PC-9 (cell line): ENCODE measurements at regions not wholly inside any gene's neighbourhood (a gene's known extent, or its start where the extent isn't known, plus 50 kb on each side); places are given as distances from the start of the nearest gene placed in this dataset.

ENCODE experiments used
- BruUV-seq: library from RNA; stranded (reverse); fragments of 400-500 nt; replicated peaks from 2 replicates; lab custom pipeline; 2021; lab: Mats Ljungman, UMichigan
- CTCF ChIA-PET: fragments of 300-600 bp; sonication (Branson Sonifier 250); formaldehyde crosslinking; loops from one replicate; lab custom pipeline; 2022; ENCODE audit warnings: antibody characterized with exemption; lab: Charles Lee
- POLR2A ChIA-PET: fragments of 300-600 bp; sonication (Branson Sonifier 250); formaldehyde crosslinking; loops from one replicate; lab custom pipeline; 2022; ENCODE audit warnings: antibody characterized with exemption; ENCODE audit not compliant: unreplicated experiment; lab: Charles Lee
- DNase-seq, 2 experiments: peaks; one replicate each; pipeline versions ENCODE4 v3.0.0 to v3.0.0-alpha.2; 2015 to 2022; ENCODE audit warnings: mixed read lengths in 1 of 2
- H2AFZ ChIP-seq: fragments of 200-600 bp; sonication (generic); 2 replicates; pipeline ENCODE4 v1.8.1; 2017; ENCODE audit warnings: antibody characterized with exemption
- H3F3A ChIP-seq: fragments of 200-600 bp; sonication (generic); 2 replicates; pipeline ENCODE4 v1.8.1; 2017; ENCODE audit warnings: antibody characterized with exemption, mild to moderate bottlenecking, low read depth; ENCODE audit not compliant: insufficient read depth
- H3K27ac ChIP-seq: fragments of 200-600 bp; sonication (generic); 2 replicates; pipeline ENCODE4 v1.6.1; 2016; ENCODE audit warnings: mixed run types
- H3K27me3 ChIP-seq: fragments of 200-600 bp; sonication (generic); 2 replicates; pipeline ENCODE4 v1.6.1; 2016; ENCODE audit warnings: low read depth, mixed run types; ENCODE audit not compliant: insufficient read depth
- H3K36me3 ChIP-seq: fragments of 200-600 bp; sonication (generic); 2 replicates; pipeline ENCODE4 v1.6.1; 2016; ENCODE audit warnings: low read depth, mixed run types
- H3K4me1 ChIP-seq: fragments of 200-600 bp; sonication (generic); replicated peaks from 2 replicates; pipeline ENCODE4 v1.6.1; 2016; ENCODE audit warnings: mixed run types; ENCODE audit not compliant: insufficient read depth
- H3K4me2 ChIP-seq: fragments of 200-600 bp; sonication (generic); 2 replicates; pipeline ENCODE4 v1.6.1; 2017; ENCODE audit warnings: mixed run types
- H3K4me3 ChIP-seq: fragments of 200-600 bp; sonication (generic); 2 replicates; pipeline ENCODE4 v1.6.1; 2016; ENCODE audit warnings: mixed run types
- H3K79me2 ChIP-seq: fragments of 200-600 bp; sonication (generic); 2 replicates; pipeline ENCODE4 v1.6.1; 2017; ENCODE audit warnings: low read depth, mixed run types
- H3K9me2 ChIP-seq: fragments of 200-600 bp; sonication (generic); 2 replicates; pipeline ENCODE4 v1.8.1; 2017; ENCODE audit warnings: mild to moderate bottlenecking; ENCODE audit not compliant: insufficient read depth
- H3K9me3 ChIP-seq: fragments of 200-600 bp; sonication (generic); 2 replicates; pipeline ENCODE4 v1.8.1; 2016; ENCODE audit warnings: low read depth; ENCODE audit not compliant: insufficient read depth
- H4K20me1 ChIP-seq: fragments of 200-600 bp; sonication (generic); 2 replicates; pipeline ENCODE4 v1.8.1; 2017; ENCODE audit not compliant: insufficient read depth
- CTCF ChIP-seq: fragments of 200-600 bp; sonication (generic); conservative IDR thresholded peaks from 2 replicates; pipeline ENCODE4 v1.6.1; 2017; ENCODE audit warnings: mixed run types, antibody characterized with exemption, mild to moderate bottlenecking, moderate library complexity
- EZH2 ChIP-seq: fragments of 200-600 bp; sonication (generic); IDR thresholded peaks from 2 replicates; pipeline ENCODE4 v1.8.0; 2017; ENCODE audit warnings: antibody characterized with exemption, low read depth
- intact Hi-C: fragments of 100-400 bp; cut with micrococcal nuclease; formaldehyde crosslinking; loops from one replicate; pipeline ENCODE4 v1.10.0; 2022; ENCODE audit not compliant: unreplicated experiment

- no peaks in the 10 kb centered on the region for H3K79me2 ChIP-seq
- no peaks in the 10 kb centered on the region for H3K36me3 ChIP-seq
- H4K20me1 ChIP-seq: no peaks in the 10 kb centered on the region
- 0 out of 2 replicates have a peak, but pooled peaks cover under 1% of the 10 kb centered on the region for H3K4me1 ChIP-seq
- ChIA-PET CTCF (no interaction called here), POLR2A (no interaction called here)
- TF ChIP-seq CTCF: no peak
- TF ChIP-seq EZH2: no peak
- no TSS peak for BruUV-seq
- intact Hi-C loops: no loop called here
- no peaks in the 10 kb centered on the region for H3K9me2 ChIP-seq
- no peak overlapping the region for H3K4me3 ChIP-seq
- H3K27me3 ChIP-seq: no peaks in the 10 kb centered on the region
- no peak overlapping the region for H3K4me2 ChIP-seq
- H2AFZ ChIP-seq: no peak overlapping the region
- no peaks in the 10 kb centered on the region for H3F3A ChIP-seq
- H3K9me3 ChIP-seq: no peaks in the 10 kb centered on the region
- H3K27ac ChIP-seq: no peak overlapping the region
- DNase-seq: no peak
Measured at GRCh38 chr11:13103962-13104554, 94.9 kb downstream of the RASSF10 start.

- Histone ChIP-seq H3K9me3 (no peaks in the 10 kb centered on the region), H3K4me1 (0 out of 2 replicates have a peak, but pooled peaks cover 5% of the 10 kb centered on the region), H3K9me2 (no peaks in the 10 kb centered on the region), H3F3A (no peaks in the 10 kb centered on the region), H3K36me3 (no peaks in the 10 kb centered on the region), H3K4me3 (no peak overlapping the region), H4K20me1 (no peaks in the 10 kb centered on the region), H3K27me3 (no peaks in the 10 kb centered on the region), H3K4me2 (no peak overlapping the region), H3K27ac (no peak overlapping the region), H2AFZ (no peak overlapping the region), H3K79me2 (no peaks in the 10 kb centered on the region)
- DNase-seq: no peak
- ChIA-PET POLR2A (no interaction called here), CTCF (no interaction called here)
- TF ChIP-seq EZH2 (no peak), CTCF (no peak)
- BruUV-seq: no TSS peak
- intact Hi-C loops: no loop called here
Measured at GRCh38 chr11:13104619-13105236, 95.6 kb downstream of the RASSF10 start.

- CTCF ChIA-PET: no interaction called here
Measured at GRCh38 chr11:13105237-13105844, 96.2 kb downstream of the RASSF10 start.

More at GRCh38 chr11:13105237-13105844, 96.2 kb downstream of the RASSF10 start:
- peaks cover 10% of the 10 kb centered on the region for H3K4me1 ChIP-seq
- H3K79me2 ChIP-seq: no peaks in the 10 kb centered on the region
- H2AFZ ChIP-seq: no peak overlapping the region
- H3K27me3 ChIP-seq: no peaks in the 10 kb centered on the region
- H3K9me3 ChIP-seq: no peaks in the 10 kb centered on the region
- no peak for TF ChIP-seq EZH2
- TF ChIP-seq CTCF: no peak
- BruUV-seq: no TSS peak
- no peak overlapping the region for H3K4me3 ChIP-seq
- H3F3A ChIP-seq: peaks cover 5% of the 10 kb centered on the region; the same call in 1 of the 2 replicates
- H3K36me3 ChIP-seq: no peaks in the 10 kb centered on the region
- DNase-seq: no peak
- H3K4me2 ChIP-seq: no peak overlapping the region
- H3K9me2 ChIP-seq: no peaks in the 10 kb centered on the region
- POLR2A ChIA-PET: no interaction called here
- intact Hi-C loops: no loop called here
- H4K20me1 ChIP-seq: no peaks in the 10 kb centered on the region
- no peak overlapping the region for H3K27ac ChIP-seq
